ENCODE measurements at regions not wholly inside any gene's neighbourhood (a gene's known extent, or its start where the extent isn't known, plus 50 kb on each side); places are given as distances from the start of the nearest gene placed in this dataset.

- TF ChIP-seq CTCF (IDR thresholded peaks at IDR 0.05): no peak
- TF ChIP-seq POLR2A (IDR thresholded peaks at IDR 0.05): no peak
These were observed 381.4 kb downstream of the ADRA2A start for GRCh38 chr10:111458256-111458655.
